ENCODE measurements at regions not wholly inside any gene's neighbourhood (a gene's known extent, or its start where the extent isn't known, plus 50 kb on each side); places are given as distances from the start of the nearest gene placed in this dataset.

GRCh38 chr11:127412234-127412633 is 411.7 kb upstream of the KIRREL3 start:
- Histone ChIP-seq H3K27me3 (ENCODE audit: insufficient read depth, low read length) (no peaks in the 10 kb centered on the region), H3K4me3 (ENCODE audit: low read length) (no peak overlapping the region), H3K9me3 (ENCODE audit: low read depth, low read length) (no peaks in the 10 kb centered on the region), H3K4me1 (ENCODE audit: insufficient read depth, low read length) (no peaks in the 10 kb centered on the region)

- H3K4me1 ChIP-seq (ENCODE audit: insufficient read depth, low read length): no peaks in the 10 kb centered on the region
- no peaks in the 10 kb centered on the region for H3K9me3 ChIP-seq (ENCODE audit: low read depth, low read length)
- no peaks in the 10 kb centered on the region for H3K27me3 ChIP-seq (ENCODE audit: insufficient read depth, low read length)
- H3K4me3 ChIP-seq (ENCODE audit: low read length): no peak overlapping the region
These were observed 410.7 kb upstream of the KIRREL3 start for GRCh38 chr11:127411283-127411682.

DNA sequence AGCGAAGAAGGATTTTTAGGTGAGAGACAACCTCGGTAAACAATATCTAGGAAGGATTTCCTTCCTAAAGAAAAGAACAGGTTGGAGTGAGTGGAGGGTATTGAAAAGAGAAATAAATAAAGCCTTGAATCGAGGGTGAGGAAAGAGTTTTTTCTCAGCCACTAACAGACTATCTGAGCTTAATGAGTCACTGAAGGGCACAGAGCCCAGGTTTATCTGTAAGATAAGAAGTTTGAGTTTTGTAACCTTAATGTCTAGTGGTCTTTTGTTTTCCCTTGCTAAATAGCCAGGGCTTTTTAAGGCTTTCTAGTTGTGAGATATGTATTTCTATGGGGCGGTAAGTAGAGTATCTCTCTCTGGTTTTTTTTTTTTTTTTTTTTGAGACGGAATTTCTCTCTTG is 394.5 kb upstream of the KIRREL3 start:
- H3K4me3 ChIP-seq (ENCODE audit: low read length): no peak overlapping the region
- no peaks in the 10 kb centered on the region for H3K9me3 ChIP-seq (ENCODE audit: low read depth, low read length)
- no peaks in the 10 kb centered on the region for H3K27me3 ChIP-seq (ENCODE audit: insufficient read depth, low read length)
- H3K4me1 ChIP-seq (ENCODE audit: insufficient read depth, low read length): no peaks in the 10 kb centered on the region

GRCh38 chr11:127393460-127393997 is 393.0 kb upstream of the KIRREL3 start:
- H3K4me3 ChIP-seq (ENCODE audit: low read length): no peak overlapping the region
- no peaks in the 10 kb centered on the region for H3K9me3 ChIP-seq (ENCODE audit: low read depth, low read length)
- no peaks in the 10 kb centered on the region for H3K4me1 ChIP-seq (ENCODE audit: insufficient read depth, low read length)
- no peaks in the 10 kb centered on the region for H3K27me3 ChIP-seq (ENCODE audit: insufficient read depth, low read length)

DNA sequence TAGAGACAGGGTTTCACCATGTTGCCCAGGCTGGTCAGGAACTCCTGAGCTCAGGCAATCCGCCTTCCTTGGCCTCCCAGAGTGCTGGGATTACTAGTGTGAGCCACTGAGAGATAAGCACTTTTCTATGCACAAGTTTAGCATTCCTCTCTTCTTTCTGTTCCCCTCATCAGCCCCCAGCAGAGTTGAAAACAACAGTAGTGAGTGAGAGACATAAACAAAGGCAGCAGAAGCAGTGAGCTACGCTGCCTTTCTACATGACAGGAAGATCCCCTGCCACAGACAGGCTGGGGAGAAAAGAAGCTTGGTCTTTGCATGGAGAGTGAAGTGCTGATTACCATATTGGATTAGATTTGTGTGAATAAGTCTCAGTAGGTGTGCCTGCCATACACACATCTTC is 392.0 kb upstream of the KIRREL3 start:
- Histone ChIP-seq H3K27me3 (ENCODE audit: insufficient read depth, low read length) (no peaks in the 10 kb centered on the region), H3K4me1 (ENCODE audit: insufficient read depth, low read length) (no peaks in the 10 kb centered on the region), H3K9me3 (ENCODE audit: low read depth, low read length) (no peaks in the 10 kb centered on the region), H3K4me3 (ENCODE audit: low read length) (no peak overlapping the region)

DNA sequence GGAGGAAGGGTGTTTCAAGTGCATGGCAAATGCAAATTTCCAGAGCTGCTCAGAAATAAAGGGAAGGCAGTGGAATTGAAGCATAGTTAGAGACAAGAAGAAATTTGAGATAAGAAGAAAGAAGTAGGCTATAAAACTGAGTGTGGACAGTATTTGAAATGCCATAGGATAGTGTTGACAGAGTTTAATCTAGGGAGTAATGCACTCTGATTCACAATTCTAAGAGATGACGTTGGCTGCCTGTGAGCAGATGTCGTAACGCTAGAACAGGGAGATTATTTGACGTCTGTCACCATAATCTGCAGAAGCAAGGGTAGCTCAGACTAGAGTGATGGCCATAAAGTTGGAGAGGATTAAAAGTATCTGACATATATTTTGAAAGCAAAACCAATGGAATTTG is 389.9 kb upstream of the KIRREL3 start:
- Histone ChIP-seq H3K27me3 (ENCODE audit: insufficient read depth, low read length) (no peaks in the 10 kb centered on the region), H3K4me3 (ENCODE audit: low read length) (no peak overlapping the region), H3K4me1 (ENCODE audit: insufficient read depth, low read length) (no peaks in the 10 kb centered on the region), H3K9me3 (ENCODE audit: low read depth, low read length) (no peaks in the 10 kb centered on the region)

- H3K27me3 ChIP-seq (ENCODE audit: insufficient read depth, low read length): no peaks in the 10 kb centered on the region
- no peaks in the 10 kb centered on the region for H3K9me3 ChIP-seq (ENCODE audit: low read depth, low read length)
- H3K4me3 ChIP-seq (ENCODE audit: low read length): no peak overlapping the region
- no peaks in the 10 kb centered on the region for H3K4me1 ChIP-seq (ENCODE audit: insufficient read depth, low read length)
These were observed 384.5 kb upstream of the KIRREL3 start for GRCh38 chr11:127385071-127385470.

DNA sequence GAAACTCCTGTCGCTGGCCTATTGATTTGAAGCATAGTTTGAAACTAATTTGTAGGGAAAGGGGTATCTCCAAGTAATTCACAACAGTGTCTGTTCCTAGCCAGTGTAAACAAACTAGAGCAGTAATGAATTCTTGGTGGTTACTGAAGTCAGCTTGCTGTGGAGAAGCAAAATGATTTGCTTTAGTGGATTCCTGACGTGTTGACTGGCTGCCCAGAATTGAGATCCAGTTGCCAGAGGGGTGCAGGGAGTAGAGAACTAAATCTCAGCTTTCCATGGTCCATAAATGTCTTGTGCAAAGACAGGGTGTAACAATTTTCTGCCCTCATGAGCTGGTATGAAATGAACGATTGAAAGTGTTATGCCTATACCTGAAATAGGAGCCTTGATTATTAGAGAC is 382.5 kb upstream of the KIRREL3 start:
- Histone ChIP-seq H3K4me1 (ENCODE audit: insufficient read depth, low read length) (no peaks in the 10 kb centered on the region), H3K4me3 (ENCODE audit: low read length) (no peak overlapping the region), H3K9me3 (ENCODE audit: low read depth, low read length) (no peaks in the 10 kb centered on the region), H3K27me3 (ENCODE audit: insufficient read depth, low read length) (no peaks in the 10 kb centered on the region)

DNA sequence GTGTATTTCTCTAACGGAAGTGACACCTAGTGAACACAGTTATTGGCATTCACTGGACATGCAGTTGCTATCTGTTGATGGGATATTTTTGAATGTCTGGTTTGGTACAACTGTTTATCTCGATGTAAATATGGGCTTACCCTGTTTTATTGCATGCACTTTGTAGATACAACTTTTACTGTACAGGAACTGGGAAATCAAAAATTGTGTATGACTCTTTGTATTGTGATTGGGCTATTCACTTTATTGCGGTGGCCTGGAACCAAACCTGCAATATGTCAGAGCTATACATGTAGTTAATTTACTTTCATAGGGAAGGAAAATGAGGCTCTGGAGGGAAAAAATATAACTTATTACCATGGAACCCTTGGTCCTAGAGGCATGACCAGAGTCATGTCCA is 380.7 kb upstream of the KIRREL3 start:
- Histone ChIP-seq H3K4me1 (ENCODE audit: insufficient read depth, low read length) (no peaks in the 10 kb centered on the region), H3K4me3 (ENCODE audit: low read length) (no peak overlapping the region), H3K9me3 (ENCODE audit: low read depth, low read length) (no peaks in the 10 kb centered on the region), H3K27me3 (ENCODE audit: insufficient read depth, low read length) (no peaks in the 10 kb centered on the region)

GRCh38 chr11:127379686-127380085 is 379.1 kb upstream of the KIRREL3 start:
- Histone ChIP-seq H3K4me1 (ENCODE audit: insufficient read depth, low read length) (no peaks in the 10 kb centered on the region), H3K9me3 (ENCODE audit: low read depth, low read length) (no peaks in the 10 kb centered on the region), H3K4me3 (ENCODE audit: low read length) (no peak overlapping the region), H3K27me3 (ENCODE audit: insufficient read depth, low read length) (no peaks in the 10 kb centered on the region)

GRCh38 chr11:127376301-127376700 is 375.7 kb upstream of the KIRREL3 start:
- Histone ChIP-seq H3K4me1 (ENCODE audit: insufficient read depth, low read length) (no peaks in the 10 kb centered on the region), H3K9me3 (ENCODE audit: low read depth, low read length) (no peaks in the 10 kb centered on the region), H3K27me3 (ENCODE audit: insufficient read depth, low read length) (no peaks in the 10 kb centered on the region), H3K4me3 (ENCODE audit: low read length) (no peak overlapping the region)

- H3K9me3 ChIP-seq (ENCODE audit: low read depth, low read length): no peaks in the 10 kb centered on the region
- H3K4me3 ChIP-seq (ENCODE audit: low read length): no peak overlapping the region
- H3K4me1 ChIP-seq (ENCODE audit: insufficient read depth, low read length): no peaks in the 10 kb centered on the region
- H3K27me3 ChIP-seq (ENCODE audit: insufficient read depth, low read length): no peaks in the 10 kb centered on the region
These were observed 368.8 kb upstream of the KIRREL3 start for GRCh38 chr11:127369356-127369755.

- Histone ChIP-seq H3K27me3 (ENCODE audit: insufficient read depth, low read length) (no peaks in the 10 kb centered on the region), H3K4me3 (ENCODE audit: low read length) (no peak overlapping the region), H3K9me3 (ENCODE audit: low read depth, low read length) (no peaks in the 10 kb centered on the region)
These were observed 362.3 kb upstream of the KIRREL3 start for GRCh38 chr11:127362754-127363308.

GRCh38 chr11:127358160-127358559 is 357.6 kb upstream of the KIRREL3 start:
- Histone ChIP-seq H3K4me1 (ENCODE audit: insufficient read depth, low read length) (no peaks in the 10 kb centered on the region), H3K9me3 (ENCODE audit: low read depth, low read length) (no peaks in the 10 kb centered on the region), H3K27me3 (ENCODE audit: insufficient read depth, low read length) (no peaks in the 10 kb centered on the region), H3K4me3 (ENCODE audit: low read length) (no peak overlapping the region)

More at GRCh38 chr11:127362754-127363308, 362.3 kb upstream of the KIRREL3 start:
- H3K4me1 ChIP-seq (ENCODE audit: insufficient read depth, low read length): no peaks in the 10 kb centered on the region

GRCh38 chr11:127350476-127350875 is 349.9 kb upstream of the KIRREL3 start:
- Histone ChIP-seq H3K27me3 (ENCODE audit: insufficient read depth, low read length) (no peaks in the 10 kb centered on the region), H3K4me1 (ENCODE audit: insufficient read depth, low read length) (no peaks in the 10 kb centered on the region), H3K9me3 (ENCODE audit: low read depth, low read length) (no peaks in the 10 kb centered on the region), H3K4me3 (ENCODE audit: low read length) (no peak overlapping the region)

- H3K27me3 ChIP-seq (ENCODE audit: insufficient read depth, low read length): no peaks in the 10 kb centered on the region
- H3K4me3 ChIP-seq (ENCODE audit: low read length): no peak overlapping the region
- H3K4me1 ChIP-seq (ENCODE audit: insufficient read depth, low read length): no peaks in the 10 kb centered on the region
- H3K9me3 ChIP-seq (ENCODE audit: low read depth, low read length): no peaks in the 10 kb centered on the region
These were observed 345.4 kb upstream of the KIRREL3 start for GRCh38 chr11:127345819-127346459.

Measured in mononuclear cell (primary cell).